GM06990 (cell line): ENCODE measurements at regions not wholly inside any gene's neighbourhood (a gene's known extent, or its start where the extent isn't known, plus 50 kb on each side); places are given as distances from the start of the nearest gene placed in this dataset.

Source experiments
- DNase-seq: peaks from one replicate; pipeline ENCODE4 v3.0.0-alpha.2; 2011; ENCODE audit not compliant: insufficient read length; ENCODE audit errors: extremely low read depth
- H3K27me3 ChIP-seq: replicated peaks from 2 replicates; pipeline ENCODE4 v1.6.0; 2011; ENCODE audit warnings: low read length; ENCODE audit not compliant: control insufficient read depth, insufficient read depth
- H3K36me3 ChIP-seq: 2 replicates; pipeline ENCODE4 v1.5.1; 2011; ENCODE audit warnings: low read length; ENCODE audit not compliant: control insufficient read depth, insufficient read depth
- H3K4me3 ChIP-seq: replicated peaks from 2 replicates; pipeline ENCODE4 v1.5.1; 2011; ENCODE audit warnings: low read depth, mild to moderate bottlenecking, control low read depth, low read length
- CTCF ChIP-seq: IDR thresholded peaks from 2 replicates; pipeline ENCODE4 v1.5.1; 2011; ENCODE audit warnings: low read length, control low read depth, mild to moderate bottlenecking, inconsistent platforms; ENCODE audit not compliant: insufficient read depth, poor library complexity, severe bottlenecking

DNA sequence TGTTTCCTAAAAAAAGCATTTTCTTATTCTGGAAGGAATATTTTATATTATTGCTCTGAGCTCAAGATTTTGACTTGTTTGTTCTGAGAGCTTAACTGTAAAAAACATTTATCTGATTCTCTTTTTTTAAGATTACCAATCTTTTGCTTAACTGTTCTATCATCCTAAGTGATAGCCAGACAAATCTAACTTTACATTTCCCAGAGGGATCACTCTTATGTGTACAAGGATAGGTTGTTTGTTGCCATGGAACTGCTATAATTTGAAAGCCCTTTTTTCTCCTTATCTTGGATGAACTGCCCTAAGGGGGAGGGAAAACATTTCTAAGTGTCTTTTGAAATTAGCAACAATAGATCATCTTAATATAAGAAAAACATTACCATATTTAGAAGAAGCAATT lies 494.7 kb downstream of the TRAM1L1 start:
- H3K4me3 ChIP-seq, result no peak overlapping the region
- no peak for TF ChIP-seq CTCF
- H3K27me3 ChIP-seq, result no peaks in the 10 kb centered on the region
- no peaks in the 10 kb centered on the region for H3K36me3 ChIP-seq
- no peak for DNase-seq

DNA sequence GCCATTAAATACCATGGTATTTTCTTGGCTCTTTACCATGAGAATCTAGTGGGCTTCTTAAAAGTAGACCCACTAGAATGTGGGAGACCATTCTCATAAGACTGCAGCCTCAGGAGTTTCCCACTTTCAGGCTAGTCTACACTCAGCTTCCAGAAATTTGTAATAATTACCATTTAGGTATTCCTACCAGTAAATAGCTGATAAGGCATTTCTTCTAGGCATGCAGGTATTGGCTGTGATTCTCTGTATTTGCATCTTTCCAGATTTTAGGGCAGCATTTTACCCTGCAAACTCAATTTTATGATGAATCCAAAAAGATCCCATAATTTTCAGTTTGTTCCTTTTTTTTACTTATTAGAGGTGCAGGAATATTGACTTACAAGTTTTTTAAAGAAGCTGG lies 496.6 kb downstream of the TRAM1L1 start:
- Histone ChIP-seq H3K4me3 (no peak overlapping the region), H3K36me3 (no peaks in the 10 kb centered on the region), H3K27me3 (no peaks in the 10 kb centered on the region)
- TF ChIP-seq CTCF, result no peak
- no peak for DNase-seq

DNA sequence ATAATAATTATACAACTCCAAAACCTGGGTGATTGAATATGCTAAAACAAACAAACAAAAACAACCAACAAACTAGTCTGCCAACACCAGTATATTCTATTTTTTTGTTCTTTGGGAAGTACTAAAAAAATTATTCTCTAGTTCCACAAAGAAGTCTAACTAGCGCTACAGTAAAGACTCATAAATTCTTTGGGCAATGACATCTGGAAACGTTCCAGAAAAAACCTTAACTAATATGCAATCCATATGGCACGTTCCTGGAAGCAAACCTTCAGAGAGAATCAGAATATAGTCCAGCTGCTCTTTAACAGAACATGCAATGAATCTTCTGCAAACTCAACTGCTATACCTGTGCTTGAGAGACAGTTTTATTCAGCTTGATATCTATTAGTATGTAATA lies 500.1 kb downstream of the TRAM1L1 start:
- Histone ChIP-seq H3K27me3 (no peaks in the 10 kb centered on the region), H3K4me3 (no peak overlapping the region), H3K36me3 (no peaks in the 10 kb centered on the region)
- TF ChIP-seq CTCF, result no peak
- no peak for DNase-seq

DNA sequence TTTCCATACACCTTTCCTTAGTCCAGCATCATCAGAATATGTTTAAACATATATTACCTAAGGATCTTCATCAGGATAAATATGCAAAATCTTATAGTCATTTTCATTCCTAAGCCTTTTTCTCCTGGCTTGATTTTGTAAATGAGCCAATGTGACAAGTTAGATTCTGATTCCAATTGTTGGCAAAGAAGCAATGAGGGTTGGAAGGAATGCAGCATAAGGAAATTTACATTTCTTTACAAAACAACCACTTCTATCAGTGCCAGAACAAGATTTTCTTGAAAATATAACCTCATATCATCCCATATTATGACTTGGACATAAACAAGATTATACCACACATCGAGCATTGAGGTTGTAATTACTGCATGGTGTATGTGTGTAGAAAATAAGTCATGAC lies 508.1 kb downstream of the TRAM1L1 start:
- DNase-seq, result no peak
- no peaks in the 10 kb centered on the region for H3K36me3 ChIP-seq
- no peak overlapping the region for H3K4me3 ChIP-seq
- no peak for TF ChIP-seq CTCF
- no peaks in the 10 kb centered on the region for H3K27me3 ChIP-seq

DNA sequence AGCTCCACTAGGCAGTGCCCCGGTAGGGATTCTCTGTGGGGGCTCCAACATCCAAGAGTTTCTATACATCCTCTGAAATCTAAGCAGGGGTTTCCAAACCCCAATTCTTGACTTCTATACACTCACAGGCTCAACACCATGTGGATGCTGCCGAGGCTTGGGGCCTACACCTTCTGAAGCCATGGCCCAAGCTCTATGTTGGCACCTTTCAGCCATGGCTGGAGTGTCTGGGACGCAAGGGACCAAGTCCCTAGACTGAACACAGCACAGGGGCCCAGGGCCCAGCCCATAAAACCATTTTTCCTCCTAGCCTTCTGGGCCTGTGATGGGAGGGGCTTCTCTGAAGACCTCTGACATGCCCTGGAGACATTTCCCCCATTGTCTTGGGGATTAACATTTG lies 511.8 kb downstream of the TRAM1L1 start:
- no peak for DNase-seq
- Histone ChIP-seq H3K36me3 (no peaks in the 10 kb centered on the region), H3K27me3 (no peaks in the 10 kb centered on the region), H3K4me3 (no peak overlapping the region)
- TF ChIP-seq CTCF, result no peak

GRCh38 chr4:116561768-116562167 lies 523.6 kb downstream of the TRAM1L1 start:
- TF ChIP-seq CTCF, result no peak

More at GRCh38 chr4:116561768-116562167, 523.6 kb downstream of the TRAM1L1 start:
- Histone ChIP-seq H3K36me3 (no peaks in the 10 kb centered on the region), H3K4me3 (no peak overlapping the region), H3K27me3 (no peaks in the 10 kb centered on the region)
- DNase-seq, result no peak
